OCI-LY3 (cell line): ENCODE measurements at regions not wholly inside any gene's neighbourhood (a gene's known extent, or its start where the extent isn't known, plus 50 kb on each side); places are given as distances from the start of the nearest gene placed in this dataset.

Experiments
- EZH2phosphoT487 ChIP-seq: fragments of 200-600 bp; shearing (Covaris generic); IDR thresholded peaks from 2 replicates; pipeline ENCODE4 v1.6.1; 2018; ENCODE audit warnings: antibody characterized with exemption, mixed run types, low read depth
- TF ChIP-seq, protein P1 (sequence below): fragments of 200-600, 300-600 bp; sonication (generic); IDR thresholded peaks from 2 replicates; pipeline ENCODE4 v1.5.1; 2014; ENCODE audit warnings: antibody characterized with exemption, low read length, low read depth

DNA sequence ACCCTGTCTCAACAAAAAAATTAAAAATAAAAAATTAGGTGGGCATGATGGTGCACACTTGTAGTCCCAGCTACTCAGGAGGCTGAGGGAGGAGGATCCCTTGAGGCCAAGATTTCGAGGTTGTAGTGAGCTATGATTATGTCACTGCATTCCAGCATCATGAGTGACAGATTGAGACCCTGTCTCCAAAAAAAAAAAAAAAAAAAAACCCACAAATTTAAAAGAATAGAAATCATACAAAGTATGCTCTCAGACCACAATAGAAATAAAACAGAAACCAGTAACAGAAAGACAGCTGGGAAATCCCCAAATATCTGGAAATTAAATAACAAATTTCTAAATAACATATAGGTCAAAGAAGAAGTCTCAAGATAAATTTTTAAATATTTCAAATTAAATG lies 81.0 kb upstream of the HUWE1 start:
- TF ChIP-seq EZH2phosphoT487: no peak
- TF ChIP-seq, protein P1, sequence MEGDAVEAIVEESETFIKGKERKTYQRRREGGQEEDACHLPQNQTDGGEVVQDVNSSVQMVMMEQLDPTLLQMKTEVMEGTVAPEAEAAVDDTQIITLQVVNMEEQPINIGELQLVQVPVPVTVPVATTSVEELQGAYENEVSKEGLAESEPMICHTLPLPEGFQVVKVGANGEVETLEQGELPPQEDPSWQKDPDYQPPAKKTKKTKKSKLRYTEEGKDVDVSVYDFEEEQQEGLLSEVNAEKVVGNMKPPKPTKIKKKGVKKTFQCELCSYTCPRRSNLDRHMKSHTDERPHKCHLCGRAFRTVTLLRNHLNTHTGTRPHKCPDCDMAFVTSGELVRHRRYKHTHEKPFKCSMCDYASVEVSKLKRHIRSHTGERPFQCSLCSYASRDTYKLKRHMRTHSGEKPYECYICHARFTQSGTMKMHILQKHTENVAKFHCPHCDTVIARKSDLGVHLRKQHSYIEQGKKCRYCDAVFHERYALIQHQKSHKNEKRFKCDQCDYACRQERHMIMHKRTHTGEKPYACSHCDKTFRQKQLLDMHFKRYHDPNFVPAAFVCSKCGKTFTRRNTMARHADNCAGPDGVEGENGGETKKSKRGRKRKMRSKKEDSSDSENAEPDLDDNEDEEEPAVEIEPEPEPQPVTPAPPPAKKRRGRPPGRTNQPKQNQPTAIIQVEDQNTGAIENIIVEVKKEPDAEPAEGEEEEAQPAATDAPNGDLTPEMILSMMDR: no peak
